ENCODE measurements at regions not wholly inside any gene's neighbourhood (a gene's known extent, or its start where the extent isn't known, plus 50 kb on each side); places are given as distances from the start of the nearest gene placed in this dataset.

- TF ChIP-seq, protein P1, sequence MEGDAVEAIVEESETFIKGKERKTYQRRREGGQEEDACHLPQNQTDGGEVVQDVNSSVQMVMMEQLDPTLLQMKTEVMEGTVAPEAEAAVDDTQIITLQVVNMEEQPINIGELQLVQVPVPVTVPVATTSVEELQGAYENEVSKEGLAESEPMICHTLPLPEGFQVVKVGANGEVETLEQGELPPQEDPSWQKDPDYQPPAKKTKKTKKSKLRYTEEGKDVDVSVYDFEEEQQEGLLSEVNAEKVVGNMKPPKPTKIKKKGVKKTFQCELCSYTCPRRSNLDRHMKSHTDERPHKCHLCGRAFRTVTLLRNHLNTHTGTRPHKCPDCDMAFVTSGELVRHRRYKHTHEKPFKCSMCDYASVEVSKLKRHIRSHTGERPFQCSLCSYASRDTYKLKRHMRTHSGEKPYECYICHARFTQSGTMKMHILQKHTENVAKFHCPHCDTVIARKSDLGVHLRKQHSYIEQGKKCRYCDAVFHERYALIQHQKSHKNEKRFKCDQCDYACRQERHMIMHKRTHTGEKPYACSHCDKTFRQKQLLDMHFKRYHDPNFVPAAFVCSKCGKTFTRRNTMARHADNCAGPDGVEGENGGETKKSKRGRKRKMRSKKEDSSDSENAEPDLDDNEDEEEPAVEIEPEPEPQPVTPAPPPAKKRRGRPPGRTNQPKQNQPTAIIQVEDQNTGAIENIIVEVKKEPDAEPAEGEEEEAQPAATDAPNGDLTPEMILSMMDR (conservative IDR thresholded peaks at IDR 0.05; ENCODE audit: low read depth, low read length) = no peak
- no peak for TF ChIP-seq EZH2 (IDR thresholded peaks at IDR 0.05; ENCODE audit: borderline replicate concordance, low read depth, low read length, poor library complexity, severe bottlenecking)
These were observed 103.3 kb upstream of the SLIT3 start for GRCh38 chr5:169404223-169404622.

All from A673 (cell line).